MM.1S (cell line): ENCODE measurements at regions not wholly inside any gene's neighbourhood (a gene's known extent, or its start where the extent isn't known, plus 50 kb on each side); places are given as distances from the start of the nearest gene placed in this dataset.

ENCODE experiments used
- DNase-seq: peaks from one replicate; pipeline ENCODE4 v3.0.0-alpha.2; 2015
- H2AFZ ChIP-seq: fragments of 300-600 bp; sonication (generic); 2 replicates; pipeline ENCODE4 v1.6.0; 2016; ENCODE audit warnings: antibody characterized with exemption, low read length
- H3F3A ChIP-seq: fragments of 300-600 bp; sonication (generic); 2 replicates; pipeline ENCODE4 v1.6.1; 2016; ENCODE audit warnings: mild to moderate bottlenecking, antibody characterized with exemption, low read length, moderate library complexity, mixed read lengths; ENCODE audit not compliant: insufficient read depth
- H3K27ac ChIP-seq: fragments of 300-600 bp; sonication (generic); 2 replicates; pipeline ENCODE4 v1.5.1; 2016; ENCODE audit warnings: mild to moderate bottlenecking, low read length
- H3K27me3 ChIP-seq: fragments of 300-600 bp; sonication (generic); replicated peaks from 2 replicates; pipeline ENCODE4 v1.6.0; 2016; ENCODE audit warnings: low read length; ENCODE audit not compliant: insufficient read depth
- H3K36me3 ChIP-seq: fragments of 300-600 bp; sonication (generic); replicated peaks from 2 replicates; pipeline ENCODE4 v1.6.1; 2016; ENCODE audit warnings: mild to moderate bottlenecking, low read length, mixed read lengths; ENCODE audit not compliant: insufficient read depth
- H3K4me1 ChIP-seq: fragments of 300-600 bp; sonication (generic); 2 replicates; pipeline ENCODE4 v1.6.1; 2016; ENCODE audit warnings: low read length, mixed read lengths
- H3K4me2 ChIP-seq: fragments of 300-600 bp; sonication (generic); 2 replicates; pipeline ENCODE4 v1.6.0; 2016; ENCODE audit warnings: low read depth, low read length
- H3K4me3 ChIP-seq: fragments of 300-600 bp; sonication (generic); 2 replicates; pipeline ENCODE4 v1.5.1; 2016; ENCODE audit warnings: low read length, mixed read lengths
- H3K79me2 ChIP-seq: fragments of 300-600 bp; sonication (generic); 2 replicates; pipeline ENCODE4 v1.6.1; 2016; ENCODE audit warnings: mixed run types, low read length, mixed read lengths
- H3K9ac ChIP-seq: fragments of 300-600 bp; sonication (generic); 2 replicates; pipeline ENCODE4 v1.6.1; 2016; ENCODE audit warnings: low read length, mixed read lengths
- H3K9me2 ChIP-seq: fragments of 300-600 bp; sonication (generic); replicated peaks from 2 replicates; pipeline ENCODE4 v1.6.1; 2016; ENCODE audit warnings: mild to moderate bottlenecking, low read length, mixed read lengths; ENCODE audit not compliant: insufficient read depth
- H3K9me3 ChIP-seq: fragments of 300-600 bp; sonication (generic); replicated peaks from 2 replicates; pipeline ENCODE4 v1.6.1; 2016; ENCODE audit warnings: mild to moderate bottlenecking, low read length, mixed read lengths; ENCODE audit not compliant: insufficient read depth
- H4K20me1 ChIP-seq: fragments of 300-600 bp; sonication (generic); 2 replicates; pipeline ENCODE4 v1.6.1; 2016; ENCODE audit warnings: mild to moderate bottlenecking, low read length, moderate library complexity, mixed read lengths; ENCODE audit not compliant: insufficient read depth
- CTCF ChIP-seq: fragments of 300-600 bp; sonication (generic); IDR thresholded peaks from 2 replicates; pipeline ENCODE4 v1.5.1; 2016; ENCODE audit warnings: antibody characterized with exemption, low read length, mixed read lengths
- EZH2 ChIP-seq: fragments of 300-600 bp; sonication (generic); optimal IDR thresholded peaks from 2 replicates; pipeline ENCODE3; 2017; ENCODE audit warnings: low read depth, mild to moderate bottlenecking, antibody characterized with exemption, low read length, mixed read lengths
- EZH2phosphoT487 ChIP-seq: fragments of 300-600 bp; sonication (generic); IDR thresholded peaks from 2 replicates; pipeline ENCODE4 v1.6.1; 2018; ENCODE audit warnings: antibody characterized with exemption, low read length

- Histone ChIP-seq H3K4me1 (no peaks in the 10 kb centered on the region), H2AFZ (no peak overlapping the region), H3K9ac (no peak overlapping the region), H3K4me2 (no peak overlapping the region), H3K36me3 (no peaks in the 10 kb centered on the region), H3K27me3 (peaks cover 68% of the 10 kb centered on the region), H4K20me1 (no peaks in the 10 kb centered on the region), H3K27ac (no peak overlapping the region), H3K4me3 (no peak overlapping the region), H3K79me2 (no peaks in the 10 kb centered on the region), H3K9me3 (no peaks in the 10 kb centered on the region), H3K9me2 (no peaks in the 10 kb centered on the region), H3F3A (no peaks in the 10 kb centered on the region)
- DNase-seq, result no peak
- TF ChIP-seq EZH2phosphoT487 (no peak), CTCF (no peak), EZH2 (no peak)
These were observed 69.8 kb upstream of the INSIG1 start for GRCh38 chr7:155227788-155228458.

- H4K20me1 ChIP-seq, result no peaks in the 10 kb centered on the region
- TF ChIP-seq EZH2phosphoT487, result no peak
- no peak for TF ChIP-seq EZH2
- no peak for TF ChIP-seq CTCF
- H3K9ac ChIP-seq, result no peak overlapping the region
- no peaks in the 10 kb centered on the region for H3K36me3 ChIP-seq
- no peaks in the 10 kb centered on the region for H3K4me1 ChIP-seq
- no peaks in the 10 kb centered on the region for H3K9me3 ChIP-seq
- no peak for DNase-seq
- no peak overlapping the region for H3K4me3 ChIP-seq
- H3K9me2 ChIP-seq, result no peaks in the 10 kb centered on the region
- peaks cover 70% of the 10 kb centered on the region for H3K27me3 ChIP-seq
- no peak overlapping the region for H3K4me2 ChIP-seq
- H3K27ac ChIP-seq, result no peak overlapping the region
- no peaks in the 10 kb centered on the region for H3F3A ChIP-seq
- no peaks in the 10 kb centered on the region for H3K79me2 ChIP-seq
- H2AFZ ChIP-seq, result no peak overlapping the region
These were observed 69.2 kb upstream of the INSIG1 start for GRCh38 chr7:155228459-155228845.

- H3K4me2 ChIP-seq, result no peak overlapping the region
- no peaks in the 10 kb centered on the region for H3K9me3 ChIP-seq
- H3K9ac ChIP-seq, result no peak overlapping the region
- H3K27me3 ChIP-seq, result peaks cover 70% of the 10 kb centered on the region
- H3K4me1 ChIP-seq, result no peaks in the 10 kb centered on the region
- no peaks in the 10 kb centered on the region for H3K9me2 ChIP-seq
- no peak overlapping the region for H2AFZ ChIP-seq
- H3K79me2 ChIP-seq, result no peaks in the 10 kb centered on the region
- TF ChIP-seq EZH2 (no peak), CTCF (no peak), EZH2phosphoT487 (no peak)
- H3K27ac ChIP-seq, result no peak overlapping the region
- H3K36me3 ChIP-seq, result no peaks in the 10 kb centered on the region
- no peak for DNase-seq
- no peaks in the 10 kb centered on the region for H4K20me1 ChIP-seq
- H3F3A ChIP-seq, result no peaks in the 10 kb centered on the region
- H3K4me3 ChIP-seq, result no peak overlapping the region
These were observed 68.8 kb upstream of the INSIG1 start for GRCh38 chr7:155228894-155229293.
